ENCODE measurements at regions not wholly inside any gene's neighbourhood (a gene's known extent, or its start where the extent isn't known, plus 50 kb on each side); places are given as distances from the start of the nearest gene placed in this dataset.

- no peak for TF ChIP-seq POLR2A (IDR thresholded peaks at IDR 0.05; ENCODE audit: low read depth, low read length)
- no peak for TF ChIP-seq SPI1 (IDR thresholded peaks at IDR 0.05; ENCODE audit: low read depth, low read length)
- no peak for TF ChIP-seq POLR2AphosphoS5 (IDR thresholded peaks at IDR 0.05; ENCODE audit: low read depth, low read length)
- no peak for TF ChIP-seq POU2F2 (IDR thresholded peaks at IDR 0.05; ENCODE audit: low read depth, low read length)
- no peak for TF ChIP-seq TAF1 (IDR thresholded peaks at IDR 0.05; ENCODE audit: low read depth, low read length)
- no peak for TF ChIP-seq PAX5 (IDR thresholded peaks at IDR 0.05; ENCODE audit: insufficient read depth, low read length, severe bottlenecking)
These were observed 58.8 kb upstream of the RAI14 start for GRCh38 chr5:34597034-34598027.

Measured in GM12891 (cell line).